C4-2B (cell line): ENCODE measurements at regions not wholly inside any gene's neighbourhood (a gene's known extent, or its start where the extent isn't known, plus 50 kb on each side); places are given as distances from the start of the nearest gene placed in this dataset.

Source experiments
- ZFX ChIP-seq: fragments of 450-650 bp; IDR thresholded peaks from 2 replicates; pipeline ENCODE4 v1.6.1; 2017
- TF ChIP-seq, protein P1 (sequence below): fragments of 450-650 bp; conservative IDR thresholded peaks from 2 replicates; pipeline ENCODE4 v1.5.1; 2017; ENCODE audit warnings: mild to moderate bottlenecking

DNA sequence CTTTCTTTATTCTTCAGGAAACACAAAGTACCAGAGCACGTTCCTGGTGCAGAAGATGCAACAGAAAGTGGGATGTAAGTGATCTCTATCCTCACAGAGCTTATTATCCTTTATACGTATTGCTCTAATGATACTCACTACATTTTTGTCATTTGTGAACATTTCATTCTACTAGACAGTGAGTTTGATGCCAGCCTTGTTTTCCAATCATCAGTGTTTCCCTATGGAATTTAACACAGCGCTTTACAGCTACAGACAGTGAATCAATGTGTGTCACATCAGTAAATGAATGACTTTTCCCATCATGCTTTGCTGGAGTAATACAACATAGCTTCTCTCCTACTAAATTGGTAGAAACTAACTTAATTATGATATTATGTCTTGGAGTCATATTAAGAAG lies 175.5 kb downstream of the SDHAF3 start:
- TF ChIP-seq, protein P1, sequence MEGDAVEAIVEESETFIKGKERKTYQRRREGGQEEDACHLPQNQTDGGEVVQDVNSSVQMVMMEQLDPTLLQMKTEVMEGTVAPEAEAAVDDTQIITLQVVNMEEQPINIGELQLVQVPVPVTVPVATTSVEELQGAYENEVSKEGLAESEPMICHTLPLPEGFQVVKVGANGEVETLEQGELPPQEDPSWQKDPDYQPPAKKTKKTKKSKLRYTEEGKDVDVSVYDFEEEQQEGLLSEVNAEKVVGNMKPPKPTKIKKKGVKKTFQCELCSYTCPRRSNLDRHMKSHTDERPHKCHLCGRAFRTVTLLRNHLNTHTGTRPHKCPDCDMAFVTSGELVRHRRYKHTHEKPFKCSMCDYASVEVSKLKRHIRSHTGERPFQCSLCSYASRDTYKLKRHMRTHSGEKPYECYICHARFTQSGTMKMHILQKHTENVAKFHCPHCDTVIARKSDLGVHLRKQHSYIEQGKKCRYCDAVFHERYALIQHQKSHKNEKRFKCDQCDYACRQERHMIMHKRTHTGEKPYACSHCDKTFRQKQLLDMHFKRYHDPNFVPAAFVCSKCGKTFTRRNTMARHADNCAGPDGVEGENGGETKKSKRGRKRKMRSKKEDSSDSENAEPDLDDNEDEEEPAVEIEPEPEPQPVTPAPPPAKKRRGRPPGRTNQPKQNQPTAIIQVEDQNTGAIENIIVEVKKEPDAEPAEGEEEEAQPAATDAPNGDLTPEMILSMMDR: no peak
- TF ChIP-seq ZFX: no peak
